Activated gamma-delta T cell (primary cell): ENCODE measurements at regions not wholly inside any gene's neighbourhood (a gene's known extent, or its start where the extent isn't known, plus 50 kb on each side); places are given as distances from the start of the nearest gene placed in this dataset.

Experiments used
- DNase-seq: peaks from one replicate; lab custom pipeline; 2025; lab: John Stamatoyannopoulos, UW

GRCh38 chr15:31456354-31457060, 129.9 kb downstream of the KLF13 start:
- no peak for DNase-seq

GRCh38 chr15:31457161-31457560, 130.5 kb downstream of the KLF13 start:
- DNase-seq = no peak

- DNase-seq = no peak
Measured at GRCh38 chr15:31457631-31458526, 131.2 kb downstream of the KLF13 start.

- no peak for DNase-seq
Measured at GRCh38 chr15:31458596-31459399, 132.2 kb downstream of the KLF13 start.

GRCh38 chr15:31459400-31459748, 132.7 kb downstream of the KLF13 start:
- no peak for DNase-seq

- no peak for DNase-seq
Measured at GRCh38 chr15:31461375-31461774, 134.7 kb downstream of the KLF13 start.

- DNase-seq = no peak
Measured at GRCh38 chr15:31461911-31462480, 135.4 kb downstream of the KLF13 start.

GRCh38 chr15:31463521-31464102, 137.0 kb downstream of the KLF13 start:
- no peak for DNase-seq

- DNase-seq = no peak
Measured at GRCh38 chr15:31464216-31465082, 137.8 kb downstream of the KLF13 start.

- DNase-seq = no peak
Measured at GRCh38 chr15:31465083-31465955, 138.7 kb downstream of the KLF13 start.

GRCh38 chr15:31467361-31467760, 140.7 kb downstream of the KLF13 start:
- DNase-seq = no peak

- DNase-seq = no peak
Measured at GRCh38 chr15:31468911-31469785, 142.5 kb downstream of the KLF13 start.

- DNase-seq = no peak
Measured at GRCh38 chr15:31469786-31470525, 143.3 kb downstream of the KLF13 start.

GRCh38 chr15:31470756-31471155, 144.1 kb downstream of the KLF13 start:
- no peak for DNase-seq

- no peak for DNase-seq
Measured at GRCh38 chr15:31471731-31472430, 145.2 kb downstream of the KLF13 start.

- DNase-seq = no peak
Measured at GRCh38 chr15:31472636-31473384, 146.2 kb downstream of the KLF13 start.
